ENCODE measurements at regions not wholly inside any gene's neighbourhood (a gene's known extent, or its start where the extent isn't known, plus 50 kb on each side); places are given as distances from the start of the nearest gene placed in this dataset.

- no peak overlapping the region for H3K4me3 ChIP-seq (ENCODE audit: low read depth, low read length)
- TF ChIP-seq, protein P1, sequence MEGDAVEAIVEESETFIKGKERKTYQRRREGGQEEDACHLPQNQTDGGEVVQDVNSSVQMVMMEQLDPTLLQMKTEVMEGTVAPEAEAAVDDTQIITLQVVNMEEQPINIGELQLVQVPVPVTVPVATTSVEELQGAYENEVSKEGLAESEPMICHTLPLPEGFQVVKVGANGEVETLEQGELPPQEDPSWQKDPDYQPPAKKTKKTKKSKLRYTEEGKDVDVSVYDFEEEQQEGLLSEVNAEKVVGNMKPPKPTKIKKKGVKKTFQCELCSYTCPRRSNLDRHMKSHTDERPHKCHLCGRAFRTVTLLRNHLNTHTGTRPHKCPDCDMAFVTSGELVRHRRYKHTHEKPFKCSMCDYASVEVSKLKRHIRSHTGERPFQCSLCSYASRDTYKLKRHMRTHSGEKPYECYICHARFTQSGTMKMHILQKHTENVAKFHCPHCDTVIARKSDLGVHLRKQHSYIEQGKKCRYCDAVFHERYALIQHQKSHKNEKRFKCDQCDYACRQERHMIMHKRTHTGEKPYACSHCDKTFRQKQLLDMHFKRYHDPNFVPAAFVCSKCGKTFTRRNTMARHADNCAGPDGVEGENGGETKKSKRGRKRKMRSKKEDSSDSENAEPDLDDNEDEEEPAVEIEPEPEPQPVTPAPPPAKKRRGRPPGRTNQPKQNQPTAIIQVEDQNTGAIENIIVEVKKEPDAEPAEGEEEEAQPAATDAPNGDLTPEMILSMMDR (IDR thresholded peaks at IDR 0.05; ENCODE audit: insufficient read depth, low read depth, low read length) = no peak
- DNase-seq (ENCODE audit: low read depth) = no peak
Observed at GRCh38 chr18:2274613-2275012, 296.7 kb downstream of the METTL4 start.

GRCh38 chr18:2281086-2281485, 290.2 kb downstream of the METTL4 start:
- H3K4me3 ChIP-seq (ENCODE audit: low read depth, low read length) = no peak overlapping the region
- TF ChIP-seq, protein P1 (IDR thresholded peaks at IDR 0.05; ENCODE audit: insufficient read depth, low read depth, low read length) = no peak
- no peak for DNase-seq (ENCODE audit: low read depth)

DNA sequence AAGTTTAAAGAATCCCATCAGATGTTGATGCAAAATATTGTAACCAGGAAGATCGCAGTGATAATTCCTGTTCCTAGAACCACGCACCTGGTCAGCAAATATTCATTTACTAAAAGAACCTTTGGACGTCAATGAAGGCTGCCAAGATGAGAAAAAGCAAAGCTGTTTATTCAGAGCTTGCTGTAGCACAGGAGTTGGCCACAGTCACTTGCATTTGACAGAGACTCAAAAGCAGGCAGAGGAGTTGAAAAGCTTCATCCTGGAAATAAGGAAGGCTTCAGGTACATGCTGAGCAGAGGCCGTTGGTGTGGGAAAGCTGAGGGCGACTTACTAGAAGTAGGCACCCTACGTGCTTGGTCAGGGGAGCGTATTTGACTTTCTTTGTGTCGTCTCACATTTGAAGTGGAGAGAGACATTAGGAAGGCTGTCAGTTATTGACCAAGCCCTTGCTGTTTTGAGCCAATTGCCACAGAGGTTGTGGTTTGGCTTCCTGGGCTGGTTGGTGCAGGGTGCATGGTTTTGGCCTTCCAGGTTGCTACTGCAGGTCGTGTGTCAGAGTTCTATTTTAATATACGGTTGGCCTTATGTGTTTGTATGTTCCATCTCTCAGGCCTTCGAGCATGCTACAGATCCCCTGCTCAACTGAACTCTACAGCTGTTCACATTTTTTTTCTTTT, 289.6 kb downstream of the METTL4 start:
- H3K4me3 ChIP-seq (ENCODE audit: low read depth, low read length) = no peak overlapping the region
- TF ChIP-seq, protein P1 (IDR thresholded peaks at IDR 0.05; ENCODE audit: insufficient read depth, low read depth, low read length) = no peak
- no peak for DNase-seq (ENCODE audit: low read depth)

DNA sequence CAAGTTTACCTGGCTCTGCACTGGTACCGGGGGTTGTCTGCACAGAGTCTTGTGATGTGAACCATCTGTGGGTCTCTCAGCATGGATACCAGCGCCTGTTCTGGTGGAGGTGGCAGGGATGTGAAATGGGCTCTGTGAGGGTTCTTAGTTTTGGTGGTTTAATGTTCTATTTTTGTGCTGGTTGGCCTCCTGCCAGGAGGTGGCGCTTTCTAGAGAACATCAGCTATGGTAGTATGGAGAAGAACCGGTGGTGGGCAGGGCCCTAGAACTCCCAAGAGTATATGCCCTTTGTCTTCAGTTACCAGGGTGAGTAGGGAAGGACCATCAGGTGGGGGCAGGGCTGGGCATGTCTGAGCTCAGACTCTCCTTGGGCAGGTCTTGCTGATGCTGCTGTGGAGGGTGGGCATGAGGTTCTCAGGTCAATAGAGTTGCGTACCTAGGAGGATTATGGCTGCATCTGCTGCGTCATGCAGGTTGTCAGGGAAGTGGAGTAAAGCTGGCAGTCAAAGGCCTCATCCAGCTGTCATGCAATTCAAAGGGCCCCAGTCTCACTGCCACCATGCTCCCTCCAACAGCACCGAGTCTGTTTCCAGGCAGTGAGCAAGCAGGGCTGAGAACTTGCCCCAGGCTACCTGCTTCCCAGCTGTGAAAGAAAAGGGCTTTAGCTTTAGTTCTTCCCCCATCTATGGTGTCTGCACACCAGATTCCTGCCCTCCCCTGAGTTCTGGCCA, 278.0 kb downstream of the METTL4 start:
- H3K4me3 ChIP-seq (ENCODE audit: low read depth, low read length) = no peak overlapping the region
- DNase-seq (ENCODE audit: low read depth) = no peak
- TF ChIP-seq, protein P1 (IDR thresholded peaks at IDR 0.05; ENCODE audit: insufficient read depth, low read depth, low read length) = no peak

DNA sequence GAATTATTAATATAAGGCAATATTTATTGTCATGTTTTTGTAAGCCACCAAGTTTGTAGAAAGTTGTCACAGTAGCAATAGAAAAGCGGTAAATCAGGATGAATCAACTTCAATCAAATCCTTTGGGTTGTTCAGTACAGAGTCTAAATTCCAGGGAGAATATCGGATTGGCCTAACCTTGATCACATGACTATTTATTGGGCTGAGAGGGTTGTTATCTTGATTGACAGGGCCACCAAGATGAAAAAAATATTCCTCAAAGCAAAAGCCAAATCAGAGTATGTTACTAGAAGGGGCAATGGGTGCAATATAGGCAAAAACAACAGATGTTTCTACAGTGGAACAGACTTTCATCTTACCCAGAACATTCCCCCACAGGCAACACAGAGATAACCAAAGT, 270.0 kb downstream of the METTL4 start:
- DNase-seq (ENCODE audit: low read depth) = no peak
- H3K4me3 ChIP-seq (ENCODE audit: low read depth, low read length) = no peak overlapping the region
- TF ChIP-seq, protein P1 (IDR thresholded peaks at IDR 0.05; ENCODE audit: insufficient read depth, low read depth, low read length) = no peak

- no peak overlapping the region for H3K4me3 ChIP-seq (ENCODE audit: low read depth, low read length)
- TF ChIP-seq, protein P1 (IDR thresholded peaks at IDR 0.05; ENCODE audit: insufficient read depth, low read depth, low read length) = no peak
- no peak for DNase-seq (ENCODE audit: low read depth)
Observed at GRCh38 chr18:2302012-2302411, 269.3 kb downstream of the METTL4 start.

Measured in fibroblast of villous mesenchyme (primary cell).